ENCODE measurements at regions not wholly inside any gene's neighbourhood (a gene's known extent, or its start where the extent isn't known, plus 50 kb on each side); places are given as distances from the start of the nearest gene placed in this dataset.
"Not testable (repeated sequence)": the region's sequence is repeated elsewhere in the genome, so short reads cannot be mapped to it uniquely, and the experiment has no call there.

GRCh38 chr5:125440905-125441304 lies 694.5 kb upstream of the ZNF608 start:
- H3K36me3 ChIP-seq: no peaks in the 10 kb centered on the region
- no peaks in the 10 kb centered on the region for H3K27me3 ChIP-seq
- peaks cover 3% of the 10 kb centered on the region; the same call in 1 of the 2 replicates for H3K4me1 ChIP-seq
- DNase-seq: no peak
- no peaks in the 10 kb centered on the region for H3K9me3 ChIP-seq
- no peak for TF ChIP-seq CTCF (IDR thresholded peaks at IDR 0.05; ENCODE audit: low read depth, low read length)
- H3K4me3 ChIP-seq (ENCODE audit: low read depth, low read length): no peak overlapping the region

- Histone ChIP-seq H3K4me3 (ENCODE audit: low read depth, low read length) (no peak overlapping the region), H3K36me3 (no peaks in the 10 kb centered on the region), H3K4me1 (no peaks in the 10 kb centered on the region), H3K27me3 (no peaks in the 10 kb centered on the region), H3K9me3 (no peaks in the 10 kb centered on the region)
- no peak for DNase-seq
- TF ChIP-seq CTCF (IDR thresholded peaks at IDR 0.05; ENCODE audit: low read depth, low read length): no peak
These were observed 700.5 kb upstream of the ZNF608 start for GRCh38 chr5:125446986-125447385.

GRCh38 chr5:125450771-125451170 lies 704.3 kb upstream of the ZNF608 start:
- no peaks in the 10 kb centered on the region for H3K4me1 ChIP-seq
- no peak for DNase-seq
- no peaks in the 10 kb centered on the region for H3K27me3 ChIP-seq
- no peak for TF ChIP-seq CTCF (IDR thresholded peaks at IDR 0.05; ENCODE audit: low read depth, low read length)
- H3K9me3 ChIP-seq: no peaks in the 10 kb centered on the region
- H3K36me3 ChIP-seq: no peaks in the 10 kb centered on the region
- no peak overlapping the region for H3K4me3 ChIP-seq (ENCODE audit: low read depth, low read length)

- no peaks in the 10 kb centered on the region; the same call in 1 of the 2 replicates for H3K9me3 ChIP-seq
- TF ChIP-seq CTCF (IDR thresholded peaks at IDR 0.05; ENCODE audit: low read depth, low read length): no peak
- H3K4me1 ChIP-seq: no peaks in the 10 kb centered on the region
- H3K36me3 ChIP-seq: no peaks in the 10 kb centered on the region
- no peak overlapping the region for H3K4me3 ChIP-seq (ENCODE audit: low read depth, low read length)
- no peaks in the 10 kb centered on the region for H3K27me3 ChIP-seq
- no peak for DNase-seq
These were observed 705.2 kb upstream of the ZNF608 start for GRCh38 chr5:125451622-125452021.

GRCh38 chr5:125452991-125453390 lies 706.6 kb upstream of the ZNF608 start:
- DNase-seq: no peak
- no peaks in the 10 kb centered on the region; the same call in 1 of the 2 replicates for H3K9me3 ChIP-seq
- TF ChIP-seq CTCF (IDR thresholded peaks at IDR 0.05; ENCODE audit: low read depth, low read length): no peak

GRCh38 chr5:125455041-125455440 lies 708.6 kb upstream of the ZNF608 start:
- H3K9me3 ChIP-seq: no peaks in the 10 kb centered on the region; the same call in 1 of the 2 replicates
- no peaks in the 10 kb centered on the region for H3K27me3 ChIP-seq
- no peak for TF ChIP-seq CTCF (IDR thresholded peaks at IDR 0.05; ENCODE audit: low read depth, low read length)
- no peak for DNase-seq
- H3K4me3 ChIP-seq (ENCODE audit: low read depth, low read length): no peak overlapping the region
- H3K36me3 ChIP-seq: no peaks in the 10 kb centered on the region
- no peaks in the 10 kb centered on the region for H3K4me1 ChIP-seq

More at GRCh38 chr5:125452991-125453390, 706.6 kb upstream of the ZNF608 start:
- Histone ChIP-seq H3K36me3 (no peaks in the 10 kb centered on the region), H3K4me3 (ENCODE audit: low read depth, low read length) (no peak overlapping the region), H3K4me1 (no peaks in the 10 kb centered on the region), H3K27me3 (no peaks in the 10 kb centered on the region)

- DNase-seq; H3K27me3 ChIP-seq; H3K4me3 ChIP-seq (ENCODE audit: low read depth, low read length); H3K9me3 ChIP-seq; H3K4me1 ChIP-seq; H3K36me3 ChIP-seq: not testable (repeated sequence)
These were observed 709.6 kb upstream of the ZNF608 start for GRCh38 chr5:125456005-125456404.
